GM21786 (cell line): ENCODE measurements at regions not wholly inside any gene's neighbourhood (a gene's known extent, or its start where the extent isn't known, plus 50 kb on each side); places are given as distances from the start of the nearest gene placed in this dataset.
"Not testable (repeated sequence)": the region's sequence is repeated elsewhere in the genome, so short reads cannot be mapped to it uniquely, and the experiment has no call there.

ENCODE experiments used
- ATAC-seq: cut with Tn5 transposase; IDR thresholded peaks from one replicate; pipeline ENCODE4 v1.9.1; 2021; ENCODE audit not compliant: unreplicated experiment

DNA sequence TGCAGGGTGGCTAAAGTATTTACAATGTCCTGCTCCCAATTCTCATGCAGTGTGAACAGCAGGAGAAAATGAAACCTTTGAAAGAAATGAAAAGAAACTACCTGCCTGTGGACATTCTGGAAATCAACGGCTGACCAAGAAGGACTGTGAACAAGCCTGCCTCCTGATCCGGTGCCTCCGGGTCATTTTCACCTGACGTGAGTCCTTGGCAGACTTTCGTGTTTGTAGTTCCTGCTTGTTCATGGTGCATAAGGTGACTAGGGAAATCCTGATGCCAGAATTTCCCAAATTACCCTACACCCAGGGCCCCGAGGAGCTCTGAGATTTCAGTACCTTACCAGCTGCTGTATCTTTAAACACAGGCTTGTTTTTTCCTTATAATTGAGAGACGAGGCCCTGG lies 317.5 kb downstream of the TLE1 start:
- no peak for ATAC-seq

DNA sequence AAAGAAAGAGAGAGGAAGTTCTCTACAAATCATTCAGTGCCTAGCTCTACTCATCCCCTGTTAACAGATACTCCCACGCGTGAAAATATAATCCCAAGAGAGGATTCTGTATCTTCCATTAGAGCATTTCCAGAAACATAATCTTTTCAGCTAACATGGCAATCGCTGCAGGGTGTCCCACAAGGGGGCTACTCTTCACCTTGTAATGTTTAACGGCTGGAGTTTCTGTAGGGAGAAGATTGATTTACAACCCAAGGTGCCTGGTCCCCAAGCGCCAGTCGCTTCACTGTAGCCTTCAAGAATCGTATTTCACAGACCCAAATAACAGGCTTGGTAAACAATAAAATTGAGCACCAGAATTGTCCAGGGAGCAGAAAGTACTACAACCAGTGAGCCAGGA lies 318.7 kb downstream of the TLE1 start:
- no peak for ATAC-seq

DNA sequence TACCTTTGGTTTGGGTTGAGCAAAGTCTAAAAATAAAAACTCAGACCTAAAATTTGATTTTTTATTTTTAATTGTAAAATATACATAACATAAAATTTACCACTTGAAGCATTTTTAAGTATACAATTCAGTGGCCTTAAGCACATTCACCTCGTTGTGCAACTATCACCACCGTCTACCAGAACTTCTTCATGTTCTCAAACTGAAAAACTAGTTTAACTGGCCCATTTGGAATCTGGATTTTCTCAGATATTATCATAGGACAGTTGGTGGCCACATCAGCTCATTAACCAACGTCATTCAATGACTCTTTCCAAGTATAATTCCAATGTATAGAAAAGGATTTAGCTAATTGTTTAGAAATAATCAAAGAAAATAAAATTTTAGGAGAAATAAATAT lies 319.3 kb downstream of the TLE1 start:
- no peak for ATAC-seq

DNA sequence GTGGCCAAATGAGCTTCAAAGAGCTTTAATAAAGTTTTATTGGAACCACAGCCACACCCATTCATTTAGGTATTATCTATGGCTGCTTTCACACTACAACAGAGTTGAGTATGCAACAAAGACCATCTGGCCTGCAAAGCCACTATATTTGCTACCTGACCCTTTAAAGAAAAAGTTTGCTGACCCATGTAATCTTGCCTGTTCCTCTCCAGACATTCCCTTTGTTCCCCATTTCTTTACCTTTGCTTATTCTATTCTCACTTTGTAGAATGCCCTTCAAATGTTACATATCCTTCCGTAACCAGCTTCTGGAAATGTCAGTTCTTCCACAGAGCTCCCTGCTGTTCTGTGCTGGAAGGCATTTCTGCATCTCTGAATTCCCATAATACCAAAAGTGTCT lies 320.2 kb downstream of the TLE1 start:
- no peak for ATAC-seq

DNA sequence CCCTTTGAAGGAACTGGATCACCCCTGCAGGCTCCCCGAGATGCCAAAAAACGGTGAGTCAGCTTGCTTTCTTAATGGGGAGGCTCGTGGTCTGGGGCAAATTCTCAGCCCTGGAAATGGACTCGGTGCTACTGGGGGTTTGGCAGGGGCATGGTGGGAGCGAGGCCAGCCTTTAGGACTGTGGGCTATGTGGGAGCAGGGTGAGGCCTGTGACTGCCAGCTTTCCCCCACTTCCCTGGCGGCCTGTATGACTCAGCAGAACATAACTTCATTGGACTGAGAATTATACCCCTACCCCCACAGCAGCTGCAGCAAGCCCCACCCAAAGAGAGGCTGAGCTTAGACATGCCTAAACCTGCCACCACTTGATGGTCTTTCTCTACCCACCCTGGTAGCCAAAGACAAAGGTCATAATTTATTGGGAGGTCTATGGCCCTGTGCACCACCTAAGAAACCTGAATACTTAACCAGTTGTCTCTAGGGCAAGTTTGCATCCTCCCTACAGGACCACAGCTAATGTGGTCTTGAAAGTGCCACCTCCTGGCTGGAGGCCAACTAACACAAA lies 325.3 kb downstream of the TLE1 start:
- ATAC-seq: no peak

DNA sequence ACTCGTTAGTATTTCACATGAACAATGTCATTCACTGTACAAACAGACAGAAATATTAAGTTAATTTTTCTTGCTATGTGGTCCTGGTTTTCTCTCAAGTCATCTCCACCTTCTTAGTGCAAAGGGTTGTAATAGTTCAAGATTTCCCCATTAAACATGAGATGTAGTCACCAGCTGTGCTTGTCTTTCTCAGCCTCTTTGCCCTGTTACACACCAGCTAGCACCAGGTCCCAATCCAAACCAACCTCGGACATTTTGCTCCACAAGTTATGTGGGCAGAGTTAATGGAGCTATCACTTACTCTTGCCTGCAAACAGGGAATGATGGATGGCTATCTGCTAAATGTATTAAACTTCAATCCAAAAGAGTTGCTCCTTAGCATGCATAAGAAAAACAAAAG lies 328.1 kb downstream of the TLE1 start:
- no peak for ATAC-seq

DNA sequence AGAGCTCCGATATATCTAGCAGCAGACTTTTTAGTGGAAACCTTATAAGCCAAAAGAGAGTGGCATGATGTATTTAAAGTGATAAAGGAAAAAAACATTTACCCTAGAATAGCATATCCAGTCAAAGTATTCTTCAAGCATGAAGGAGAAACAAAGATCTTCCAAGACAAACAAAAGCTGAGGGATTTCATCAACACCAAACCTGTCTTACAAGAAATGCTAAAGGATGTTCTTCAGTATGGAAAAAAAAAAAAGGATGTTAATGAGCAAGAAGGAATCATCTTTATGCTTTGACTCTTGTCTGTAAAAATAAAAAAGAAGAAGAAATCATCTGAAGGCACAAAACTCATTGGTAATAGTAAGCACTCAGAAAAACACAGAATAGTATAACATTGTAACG lies 338.2 kb downstream of the TLE1 start:
- no peak for ATAC-seq

DNA sequence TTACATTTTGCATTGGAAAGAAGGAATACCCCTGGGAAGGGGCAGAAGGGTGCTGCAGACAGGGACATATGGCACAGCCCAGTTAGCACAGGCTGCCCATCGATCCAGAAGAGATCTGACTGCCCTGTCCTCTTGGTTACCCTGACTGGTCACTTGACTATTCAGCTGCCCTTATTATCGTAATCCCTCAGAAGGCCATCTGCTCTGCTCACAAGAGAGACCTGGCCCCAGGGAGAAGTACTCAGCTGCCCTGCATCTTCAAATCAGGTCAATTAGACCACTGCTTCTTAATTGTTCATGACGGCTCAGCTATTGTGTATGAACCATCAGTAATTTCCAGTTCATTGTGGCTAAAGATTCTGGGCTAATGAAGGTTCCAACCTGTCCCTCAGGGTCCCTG lies 345.0 kb downstream of the TLE1 start:
- ATAC-seq: no peak

DNA sequence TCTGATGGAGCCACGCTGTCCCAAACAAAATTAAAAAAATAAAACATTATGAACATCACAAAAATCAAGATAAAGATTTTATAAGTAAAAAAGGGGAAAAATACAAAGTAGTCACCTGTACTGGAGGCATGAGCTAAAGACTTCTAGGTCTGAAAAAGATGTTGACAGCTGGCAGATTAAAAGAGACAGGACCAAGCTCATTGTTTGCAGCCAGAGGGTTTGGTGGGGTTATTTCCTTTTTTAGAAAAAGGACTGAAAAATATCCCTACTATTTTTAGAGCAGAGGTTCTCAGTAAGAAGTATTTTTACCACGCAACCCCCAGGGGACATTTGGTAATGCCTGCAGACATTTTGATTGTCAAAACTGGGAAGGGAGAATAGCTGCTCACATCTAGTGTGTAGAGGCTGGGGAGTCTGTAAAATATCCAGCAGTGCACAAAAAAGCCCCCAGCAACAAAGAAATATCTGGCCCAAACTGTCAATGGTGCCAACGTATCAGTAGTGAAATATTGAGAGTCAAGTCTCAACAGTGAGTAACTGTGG lies 353.4 kb downstream of the TLE1 start:
- ATAC-seq: no peak

DNA sequence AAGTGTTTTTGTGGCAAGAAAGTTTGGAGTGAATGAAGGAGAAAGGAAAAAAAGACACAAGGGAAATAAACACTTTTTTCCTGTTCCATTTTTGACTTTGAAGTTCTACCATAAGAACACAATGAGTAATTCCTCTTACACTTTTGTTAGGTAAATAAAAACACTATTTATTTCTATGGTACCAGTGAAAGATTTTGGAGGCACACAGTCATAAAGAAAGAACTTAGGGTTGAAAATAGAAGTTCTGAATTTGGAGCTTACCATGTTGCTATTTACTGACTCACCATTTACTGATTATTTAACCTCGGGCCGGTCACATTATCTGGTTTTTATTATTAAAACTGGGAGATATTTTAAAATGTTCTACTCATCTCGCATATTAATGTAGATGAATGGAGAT lies 367.8 kb downstream of the TLE1 start:
- ATAC-seq: no peak

DNA sequence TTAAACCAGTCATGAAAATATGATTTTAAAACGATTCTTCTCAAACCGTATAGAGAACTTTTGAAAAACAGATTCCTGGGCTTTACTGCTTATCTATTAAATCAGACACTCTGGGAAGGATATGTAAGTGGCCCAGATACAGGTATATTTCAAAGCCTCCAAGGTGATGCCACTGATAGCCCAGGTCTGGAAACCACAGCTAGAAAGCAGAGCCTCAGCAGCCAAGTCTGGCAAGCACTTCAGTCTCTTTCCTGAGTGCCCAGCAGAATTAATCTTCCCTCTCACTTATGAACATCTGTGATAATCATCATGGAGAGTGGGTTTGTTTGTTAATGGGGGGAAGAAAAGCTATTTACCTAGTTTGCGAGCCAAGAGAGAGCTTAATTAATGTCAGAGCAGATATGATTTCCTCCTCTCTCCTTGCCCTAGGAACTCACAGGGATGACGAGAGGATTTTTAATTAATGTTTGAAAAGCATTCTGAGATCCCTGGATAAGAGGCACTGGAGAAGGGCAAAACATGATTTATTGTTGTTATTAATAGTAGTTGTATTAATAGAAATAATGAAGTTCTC lies 368.4 kb downstream of the TLE1 start:
- ATAC-seq: no peak

DNA sequence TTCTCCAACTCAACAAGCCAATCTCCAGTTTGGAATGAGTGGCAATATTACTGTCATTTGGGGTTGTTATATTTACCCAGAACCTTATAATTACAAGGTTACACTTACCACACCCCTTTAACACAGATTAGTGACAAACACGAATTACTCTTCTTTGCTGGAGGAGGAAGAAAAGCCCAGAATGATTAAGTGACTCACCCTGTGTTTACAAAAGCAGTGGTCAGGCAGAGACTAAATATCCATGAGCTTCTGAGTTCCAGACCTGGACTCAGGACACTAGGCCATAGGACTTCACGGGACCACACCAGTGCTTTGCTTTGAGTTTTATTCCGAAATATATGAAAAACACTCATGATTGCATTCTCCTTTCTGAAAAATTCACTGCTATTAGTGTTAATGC lies 370.8 kb downstream of the TLE1 start:
- ATAC-seq: no peak

DNA sequence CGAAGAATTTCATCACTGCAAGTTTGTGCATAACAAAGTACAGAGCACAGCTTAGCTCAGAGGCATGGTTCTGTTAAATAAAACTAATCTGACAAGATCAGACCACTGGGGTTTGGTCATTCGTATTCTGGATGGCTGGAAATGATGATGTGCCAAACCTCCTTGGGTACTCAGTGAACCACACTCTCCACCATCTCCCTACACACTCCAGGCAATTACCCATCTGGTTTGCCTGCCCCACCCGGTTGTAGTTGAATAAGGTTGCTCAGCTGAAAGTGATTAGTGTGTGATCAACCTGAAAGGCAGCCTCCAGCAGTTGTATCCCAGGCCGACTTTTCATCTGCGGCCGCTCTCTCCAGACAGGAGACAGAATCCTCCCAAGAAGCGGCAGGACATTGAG lies 371.4 kb downstream of the TLE1 start:
- ATAC-seq: no peak

DNA sequence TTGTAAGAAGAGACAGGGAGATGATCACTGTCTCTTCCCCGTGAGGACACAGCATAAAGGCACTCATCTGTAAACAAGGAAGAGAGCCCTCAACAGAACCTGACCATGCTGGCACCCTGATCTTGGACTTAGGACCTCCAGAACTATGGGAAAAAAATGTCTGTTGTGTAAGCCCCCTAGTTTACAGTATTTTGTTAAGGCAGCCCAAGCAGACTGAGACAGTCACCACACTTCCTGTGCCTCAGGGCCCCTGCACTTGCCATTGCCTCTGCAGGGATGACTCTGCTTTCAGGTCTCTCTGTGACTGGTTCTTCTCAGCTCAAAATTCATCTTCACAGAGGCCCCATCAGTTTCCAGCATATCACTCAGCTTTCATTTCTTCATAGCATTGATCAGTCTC lies 372.1 kb downstream of the TLE1 start:
- ATAC-seq: no peak

DNA sequence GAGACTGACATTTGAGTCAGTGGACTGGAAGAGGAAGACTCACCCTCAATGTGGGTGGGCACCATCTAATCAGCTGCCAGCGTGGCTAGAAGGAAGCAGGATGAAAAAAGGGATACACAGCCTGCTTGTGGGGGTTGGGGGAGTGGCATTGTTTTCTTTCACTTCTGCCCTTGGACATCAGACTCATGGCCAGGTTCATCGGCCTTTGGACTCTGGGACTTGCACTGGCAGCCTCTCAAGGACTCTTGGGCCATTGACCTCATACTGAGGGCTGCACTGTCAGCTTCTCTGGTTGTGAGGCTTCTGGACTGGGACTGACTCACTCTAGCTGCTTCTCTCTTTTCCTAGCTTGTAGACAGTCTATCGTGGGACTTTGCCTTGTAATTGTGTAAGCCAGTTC lies 374.9 kb downstream of the TLE1 start:
- ATAC-seq: no peak

DNA sequence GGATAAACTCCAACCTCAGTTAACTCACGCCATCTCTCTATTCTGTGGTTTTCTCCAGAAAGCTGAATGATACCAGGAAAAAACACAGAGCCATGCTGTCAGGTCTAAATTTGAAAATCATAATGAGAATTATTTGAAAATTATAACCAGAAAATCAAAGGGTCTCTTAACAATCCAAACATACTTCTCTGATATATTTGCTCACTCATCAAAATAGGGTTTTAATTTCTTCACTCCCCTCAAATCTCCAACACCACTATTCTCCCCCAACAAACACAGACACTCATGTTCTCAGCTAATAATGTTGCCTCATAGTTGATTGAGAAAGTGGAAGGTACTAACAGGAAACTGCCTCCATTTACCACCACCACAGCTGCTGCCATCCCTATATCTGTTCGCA lies 375.5 kb downstream of the TLE1 start:
- no peak for ATAC-seq

DNA sequence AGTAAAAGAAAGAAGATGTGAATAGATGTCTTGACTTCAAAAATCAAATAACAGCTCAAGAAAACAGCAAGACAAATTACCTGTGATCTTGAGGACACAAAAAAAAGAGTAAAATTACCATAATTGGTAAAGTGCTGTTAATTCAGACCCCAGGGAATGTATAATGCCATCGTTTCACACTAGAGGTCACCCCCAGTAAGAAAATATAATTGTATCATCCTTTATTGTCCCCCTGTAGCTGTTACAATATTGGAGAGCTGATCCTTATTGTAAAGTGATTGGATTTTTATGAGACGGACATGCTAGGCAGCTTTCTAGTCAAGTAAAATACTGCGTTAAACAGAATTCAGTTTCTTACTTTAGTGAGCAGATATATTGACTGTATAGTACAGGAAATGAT lies 377.0 kb downstream of the TLE1 start:
- ATAC-seq: no peak

DNA sequence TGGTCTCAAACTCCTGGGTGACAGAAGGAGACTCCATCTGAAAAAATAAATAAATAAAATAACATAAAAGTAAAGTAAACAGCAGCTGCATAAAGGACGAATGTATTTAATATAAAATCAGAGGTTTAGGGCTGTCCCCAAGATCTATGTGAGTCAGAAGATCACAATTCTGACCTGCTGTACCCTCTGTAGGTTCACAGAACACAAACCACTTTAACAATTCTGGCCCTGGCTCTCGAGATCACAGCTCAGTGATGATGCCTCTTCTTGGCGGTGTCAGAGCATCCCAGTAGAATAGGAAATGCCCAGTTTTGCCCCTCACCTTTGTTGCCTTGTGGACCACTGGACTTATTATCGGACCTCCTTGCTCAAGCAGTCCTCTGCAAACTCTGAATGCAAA lies 380.9 kb downstream of the TLE1 start:
- no peak for ATAC-seq

DNA sequence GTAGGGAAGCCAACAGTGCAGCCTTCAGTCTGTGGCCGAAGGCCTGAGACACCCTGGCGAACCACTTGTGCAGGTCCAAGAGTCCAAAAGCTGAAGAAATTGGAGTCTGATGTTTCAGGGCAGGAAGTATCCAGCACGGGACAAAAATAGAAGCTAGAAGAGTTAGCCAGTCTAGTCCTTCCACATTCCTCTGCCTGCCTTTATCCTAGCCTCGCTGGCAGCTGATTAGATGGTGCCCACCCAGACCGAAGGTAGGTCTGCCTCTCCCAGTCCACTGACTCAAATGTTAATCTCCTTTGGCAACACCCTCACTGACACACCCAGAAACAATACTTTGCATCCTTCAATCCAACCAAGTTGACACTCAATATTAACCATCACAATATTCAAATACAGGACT lies 381.6 kb downstream of the TLE1 start:
- ATAC-seq: not testable (repeated sequence)

DNA sequence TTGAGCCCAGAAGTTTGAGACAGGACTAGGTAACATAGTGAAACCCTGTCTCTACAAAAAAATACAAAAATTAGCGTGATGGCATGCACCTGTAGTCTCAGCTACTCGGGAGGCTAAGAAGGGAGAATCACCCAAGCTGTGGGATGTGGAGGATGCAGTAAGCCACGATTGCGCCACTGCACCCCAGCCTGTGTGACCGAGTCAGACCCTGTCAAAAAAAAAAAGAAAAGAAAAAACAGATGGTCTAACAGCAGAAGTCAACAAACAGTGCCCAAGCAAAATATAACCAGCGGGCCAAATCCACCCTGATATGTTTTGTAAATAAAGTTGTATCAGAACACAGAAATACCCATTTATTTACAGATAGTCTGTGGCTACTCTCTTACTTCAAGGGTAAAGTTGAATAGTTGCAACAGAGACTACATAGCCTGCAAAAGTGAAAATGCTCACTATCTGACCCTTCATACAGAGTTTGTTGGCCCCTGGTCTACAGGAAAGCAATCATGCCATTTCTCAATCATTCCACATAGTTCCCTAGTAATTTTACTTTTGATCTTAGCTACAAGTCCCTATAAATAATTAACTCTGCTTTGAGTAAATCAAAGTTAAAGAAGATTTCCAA lies 383.7 kb downstream of the TLE1 start:
- no peak for ATAC-seq

DNA sequence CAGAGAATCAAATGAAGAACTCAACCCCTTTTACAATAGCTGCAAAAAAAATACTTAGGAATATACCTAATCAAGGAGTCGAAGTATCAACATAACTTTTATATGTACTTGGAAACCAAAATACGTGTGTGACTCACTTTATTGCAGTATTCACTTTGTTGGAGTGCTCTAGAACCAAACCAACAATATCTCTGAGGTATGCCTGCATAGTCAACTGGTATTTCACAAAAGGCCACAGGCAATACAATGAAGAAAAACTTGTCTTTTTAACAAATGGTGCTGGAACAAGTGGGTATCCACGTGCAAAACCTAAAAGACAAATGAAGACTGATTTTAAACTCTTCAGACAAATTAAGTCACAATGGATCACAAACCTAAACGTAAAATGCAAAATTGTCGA lies 385.7 kb downstream of the TLE1 start:
- no peak for ATAC-seq

DNA sequence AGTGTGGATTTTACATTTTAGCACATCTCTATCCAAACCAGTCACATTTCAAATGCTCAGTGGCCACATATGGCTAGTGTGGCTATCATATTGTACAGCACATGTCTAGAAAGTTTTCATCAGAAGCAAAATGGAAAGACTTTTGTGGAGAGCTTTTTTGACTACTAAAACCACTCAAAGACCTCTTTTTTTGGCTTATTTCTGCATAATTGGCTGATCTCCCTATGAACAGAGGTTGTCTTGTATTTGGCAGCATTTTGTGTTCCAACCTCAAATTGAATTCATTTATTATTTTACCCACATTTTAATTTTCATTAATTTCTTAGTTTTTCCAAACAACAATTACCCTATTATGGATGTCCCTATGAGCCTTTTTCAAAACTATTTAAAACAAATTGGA lies 395.7 kb downstream of the TLE1 start:
- no peak for ATAC-seq
